ENCODE measurements at regions not wholly inside any gene's neighbourhood (a gene's known extent, or its start where the extent isn't known, plus 50 kb on each side); places are given as distances from the start of the nearest gene placed in this dataset.
"Not testable (repeated sequence)": the region's sequence is repeated elsewhere in the genome, so short reads cannot be mapped to it uniquely, and the experiment has no call there.

DNA sequence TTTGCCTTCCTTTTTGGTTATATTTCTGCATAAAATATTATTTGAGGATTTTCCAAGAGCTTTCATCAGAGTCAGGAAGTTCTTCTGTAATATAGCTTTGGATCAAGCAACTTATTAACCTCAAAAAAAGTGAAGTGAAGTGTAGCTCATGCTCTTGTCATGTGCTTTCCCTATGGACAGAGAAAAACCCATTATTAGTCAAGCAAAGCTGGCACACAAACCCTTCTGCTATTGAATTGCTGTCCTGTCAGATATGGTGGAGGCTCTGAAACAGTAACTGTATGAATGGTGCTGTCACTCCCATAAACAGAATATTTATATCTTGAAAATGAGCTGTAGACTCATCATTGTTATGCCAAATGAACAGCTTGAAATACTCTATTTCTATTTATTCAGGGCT is 1533.3 kb downstream of the RPIA start:
- not testable (repeated sequence) for H3K9ac ChIP-seq (ENCODE audit: low read depth, low read length); H3K36me3 ChIP-seq (ENCODE audit: control insufficient read depth, insufficient read depth, low read length); H3K9me3 ChIP-seq (ENCODE audit: control insufficient read depth, insufficient read depth, low read length)

GRCh38 chr2:90226465-90227072 is 1535.1 kb downstream of the RPIA start:
- not testable (repeated sequence) for H3K9me3 ChIP-seq (ENCODE audit: control insufficient read depth, insufficient read depth, low read length); H3K36me3 ChIP-seq (ENCODE audit: control insufficient read depth, insufficient read depth, low read length); H3K27me3 ChIP-seq (ENCODE audit: control insufficient read depth, insufficient read depth, low read length); H3K4me1 ChIP-seq (ENCODE audit: control insufficient read depth, insufficient read depth, low read length); H3K4me3 ChIP-seq (ENCODE audit: low read depth, low read length); H3K9ac ChIP-seq (ENCODE audit: low read depth, low read length)

More for the DNA sequence above, 1533.3 kb downstream of the RPIA start:
- not testable (repeated sequence) for H3K4me1 ChIP-seq (ENCODE audit: control insufficient read depth, insufficient read depth, low read length); H3K4me3 ChIP-seq (ENCODE audit: low read depth, low read length); H3K27me3 ChIP-seq (ENCODE audit: control insufficient read depth, insufficient read depth, low read length)

DNA sequence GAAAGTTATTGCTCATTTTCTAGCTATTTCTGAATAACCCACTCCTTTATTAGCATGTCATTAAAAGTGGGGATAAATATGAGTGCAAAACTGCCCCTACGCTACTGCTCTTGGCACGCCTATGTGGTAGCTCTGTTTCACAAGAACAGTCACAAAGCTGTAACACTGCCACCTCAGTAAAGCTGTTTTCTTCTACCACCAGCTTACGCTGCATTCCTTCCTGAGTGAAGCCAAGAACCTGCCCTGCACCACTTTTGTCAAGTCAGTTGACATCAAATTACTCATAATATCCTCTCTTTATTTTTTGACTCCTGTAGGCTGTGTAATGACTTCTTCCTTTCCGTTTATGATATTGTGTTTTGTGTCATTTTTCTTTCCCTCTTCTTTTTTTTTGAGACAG is 1539.7 kb downstream of the RPIA start:
- not testable (repeated sequence) for H3K4me1 ChIP-seq (ENCODE audit: control insufficient read depth, insufficient read depth, low read length); H3K27me3 ChIP-seq (ENCODE audit: control insufficient read depth, insufficient read depth, low read length)

GRCh38 chr2:90235452-90235851 is 1544.0 kb downstream of the RPIA start:
- H3K4me3 ChIP-seq (ENCODE audit: low read depth, low read length); H3K36me3 ChIP-seq (ENCODE audit: control insufficient read depth, insufficient read depth, low read length); H3K27me3 ChIP-seq (ENCODE audit: control insufficient read depth, insufficient read depth, low read length); H3K4me1 ChIP-seq (ENCODE audit: control insufficient read depth, insufficient read depth, low read length); H3K9me3 ChIP-seq (ENCODE audit: control insufficient read depth, insufficient read depth, low read length); H3K9ac ChIP-seq (ENCODE audit: low read depth, low read length): not testable (repeated sequence)

More for the DNA sequence above, 1539.7 kb downstream of the RPIA start:
- not testable (repeated sequence) for H3K36me3 ChIP-seq (ENCODE audit: control insufficient read depth, insufficient read depth, low read length); H3K9me3 ChIP-seq (ENCODE audit: control insufficient read depth, insufficient read depth, low read length); H3K4me3 ChIP-seq (ENCODE audit: low read depth, low read length); H3K9ac ChIP-seq (ENCODE audit: low read depth, low read length)

GRCh38 chr2:90237923-90238361 is 1546.5 kb downstream of the RPIA start:
- not testable (repeated sequence) for H3K9me3 ChIP-seq (ENCODE audit: control insufficient read depth, insufficient read depth, low read length); H3K36me3 ChIP-seq (ENCODE audit: control insufficient read depth, insufficient read depth, low read length); H3K4me3 ChIP-seq (ENCODE audit: low read depth, low read length); H3K27me3 ChIP-seq (ENCODE audit: control insufficient read depth, insufficient read depth, low read length); H3K9ac ChIP-seq (ENCODE audit: low read depth, low read length); H3K4me1 ChIP-seq (ENCODE audit: control insufficient read depth, insufficient read depth, low read length)

- not testable (repeated sequence) for H3K36me3 ChIP-seq (ENCODE audit: control insufficient read depth, insufficient read depth, low read length); H3K4me1 ChIP-seq (ENCODE audit: control insufficient read depth, insufficient read depth, low read length); H3K9me3 ChIP-seq (ENCODE audit: control insufficient read depth, insufficient read depth, low read length); H3K4me3 ChIP-seq (ENCODE audit: low read depth, low read length); H3K27me3 ChIP-seq (ENCODE audit: control insufficient read depth, insufficient read depth, low read length); H3K9ac ChIP-seq (ENCODE audit: low read depth, low read length)
These were observed 1547.2 kb downstream of the RPIA start for GRCh38 chr2:90238505-90239230.

DNA sequence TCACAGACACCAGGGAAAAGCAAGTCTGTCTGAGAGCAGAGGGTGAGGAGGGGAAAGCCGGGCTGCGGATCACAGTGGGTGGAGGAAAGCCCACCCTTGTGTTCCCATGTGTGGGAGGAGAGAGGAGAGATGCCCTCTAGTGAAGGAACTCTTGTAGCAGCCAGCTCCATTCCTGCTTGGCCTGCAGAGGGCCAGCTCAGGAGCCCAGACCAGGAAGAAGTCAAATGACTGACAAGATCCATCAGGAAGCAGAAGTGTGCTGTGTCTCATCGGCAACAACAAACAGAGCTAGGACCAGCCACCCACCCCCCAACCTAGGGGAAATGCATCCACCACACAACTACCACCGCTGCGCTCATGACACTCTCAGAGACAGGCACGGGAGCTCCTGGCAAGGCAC is 1548.3 kb downstream of the RPIA start:
- not testable (repeated sequence) for H3K4me3 ChIP-seq (ENCODE audit: low read depth, low read length); H3K9ac ChIP-seq (ENCODE audit: low read depth, low read length); H3K36me3 ChIP-seq (ENCODE audit: control insufficient read depth, insufficient read depth, low read length); H3K27me3 ChIP-seq (ENCODE audit: control insufficient read depth, insufficient read depth, low read length); H3K9me3 ChIP-seq (ENCODE audit: control insufficient read depth, insufficient read depth, low read length); H3K4me1 ChIP-seq (ENCODE audit: control insufficient read depth, insufficient read depth, low read length)

DNA sequence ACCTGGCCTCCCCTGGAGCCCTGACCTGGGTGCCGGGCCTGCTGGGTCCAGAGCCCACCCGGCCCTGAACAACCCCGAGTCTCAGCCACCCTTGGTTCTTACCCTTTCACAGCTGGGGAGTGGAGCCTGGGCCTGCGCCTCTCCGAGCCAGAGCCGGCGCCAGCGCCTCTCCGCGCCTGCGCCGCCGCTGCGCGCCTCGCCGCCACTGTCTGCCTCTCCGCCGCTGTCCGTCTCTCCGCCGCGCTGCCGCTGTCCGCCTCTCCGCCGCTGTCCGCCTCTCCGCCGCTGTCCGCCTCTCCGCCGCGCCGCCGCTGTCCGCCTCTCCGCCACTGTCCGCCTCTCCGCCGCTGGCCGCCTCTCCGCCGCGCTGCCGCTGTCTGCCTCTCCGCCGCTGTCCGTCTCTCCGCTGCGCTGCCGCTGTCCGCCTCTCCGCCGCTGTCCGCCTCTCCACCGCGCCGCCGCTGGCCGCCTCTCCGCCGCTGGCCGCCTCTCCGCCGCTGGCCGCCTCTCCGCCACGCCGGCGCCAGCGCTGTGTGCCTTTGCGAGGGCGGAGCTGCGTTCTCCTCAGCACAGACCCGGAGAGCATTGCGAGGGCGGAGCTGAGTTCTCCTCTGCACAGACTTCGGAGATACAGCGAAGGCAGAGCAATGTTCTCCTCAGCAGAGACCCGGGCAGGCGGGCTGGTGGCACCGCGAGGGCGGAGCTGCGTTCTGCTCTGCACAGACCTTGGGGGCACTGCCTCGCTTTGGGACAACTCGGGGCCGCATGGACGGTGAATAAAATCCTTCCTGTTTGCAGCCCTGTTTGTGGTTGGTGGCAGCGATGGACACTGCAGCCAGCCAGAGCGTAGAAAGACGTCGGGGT is 1553.7 kb downstream of the RPIA start:
- not testable (repeated sequence) for H3K4me1 ChIP-seq (ENCODE audit: control insufficient read depth, insufficient read depth, low read length); H3K27me3 ChIP-seq (ENCODE audit: control insufficient read depth, insufficient read depth, low read length); H3K9ac ChIP-seq (ENCODE audit: low read depth, low read length); H3K4me3 ChIP-seq (ENCODE audit: low read depth, low read length); H3K9me3 ChIP-seq (ENCODE audit: control insufficient read depth, insufficient read depth, low read length); H3K36me3 ChIP-seq (ENCODE audit: control insufficient read depth, insufficient read depth, low read length)

DNA sequence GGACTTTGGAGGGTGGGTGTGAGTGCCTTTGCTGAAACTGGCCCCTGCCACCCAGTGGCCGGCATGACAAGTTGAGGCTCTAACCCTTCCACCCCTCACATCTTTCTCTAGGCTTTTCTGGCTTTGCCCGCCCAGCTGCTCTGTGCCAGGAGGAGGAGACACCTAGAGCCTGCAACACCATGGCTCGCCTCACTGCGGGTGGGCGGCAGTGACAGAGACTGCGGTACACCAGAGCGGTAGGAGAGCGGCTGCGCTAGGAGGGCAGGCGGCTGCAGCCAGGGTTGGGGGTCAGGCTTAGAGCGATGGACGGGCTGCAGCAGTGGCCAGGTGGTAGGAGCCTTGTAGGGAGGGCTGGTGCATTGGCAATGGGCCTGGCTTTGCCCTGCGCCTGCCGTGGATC is 1556.9 kb downstream of the RPIA start:
- H3K9ac ChIP-seq (ENCODE audit: low read depth, low read length); H3K4me1 ChIP-seq (ENCODE audit: control insufficient read depth, insufficient read depth, low read length); H3K4me3 ChIP-seq (ENCODE audit: low read depth, low read length); H3K27me3 ChIP-seq (ENCODE audit: control insufficient read depth, insufficient read depth, low read length); H3K36me3 ChIP-seq (ENCODE audit: control insufficient read depth, insufficient read depth, low read length); H3K9me3 ChIP-seq (ENCODE audit: control insufficient read depth, insufficient read depth, low read length): not testable (repeated sequence)

- H3K4me3 ChIP-seq (ENCODE audit: low read depth, low read length); H3K36me3 ChIP-seq (ENCODE audit: control insufficient read depth, insufficient read depth, low read length); H3K9me3 ChIP-seq (ENCODE audit: control insufficient read depth, insufficient read depth, low read length); H3K27me3 ChIP-seq (ENCODE audit: control insufficient read depth, insufficient read depth, low read length); H3K9ac ChIP-seq (ENCODE audit: low read depth, low read length); H3K4me1 ChIP-seq (ENCODE audit: control insufficient read depth, insufficient read depth, low read length): not testable (repeated sequence)
These were observed 1558.9 kb downstream of the RPIA start for GRCh38 chr2:90250350-90250749.

DNA sequence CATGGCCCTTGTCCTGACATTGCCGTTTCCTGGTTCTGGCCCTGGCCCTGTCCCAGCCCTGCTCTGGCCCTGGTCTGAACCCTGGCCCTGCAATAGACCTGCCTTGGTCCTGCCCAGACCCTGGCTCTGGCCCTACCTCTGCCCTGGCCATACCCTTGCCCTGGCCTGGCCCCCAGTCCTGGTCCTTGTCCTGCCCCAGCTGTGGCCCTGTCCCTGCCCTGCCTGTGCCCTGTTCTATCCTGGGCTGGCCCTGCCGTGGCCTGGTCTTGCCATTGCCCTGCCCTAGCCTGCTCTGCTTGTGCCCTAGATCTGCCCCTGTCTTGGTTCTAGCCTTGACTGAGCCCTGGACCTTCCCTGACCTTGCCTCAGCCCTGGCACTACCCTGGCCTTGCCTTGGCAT is 1560.1 kb downstream of the RPIA start:
- not testable (repeated sequence) for H3K27me3 ChIP-seq (ENCODE audit: control insufficient read depth, insufficient read depth, low read length); H3K9ac ChIP-seq (ENCODE audit: low read depth, low read length); H3K4me3 ChIP-seq (ENCODE audit: low read depth, low read length); H3K36me3 ChIP-seq (ENCODE audit: control insufficient read depth, insufficient read depth, low read length); H3K9me3 ChIP-seq (ENCODE audit: control insufficient read depth, insufficient read depth, low read length); H3K4me1 ChIP-seq (ENCODE audit: control insufficient read depth, insufficient read depth, low read length)

- not testable (repeated sequence) for H3K9me3 ChIP-seq (ENCODE audit: control insufficient read depth, insufficient read depth, low read length); H3K4me1 ChIP-seq (ENCODE audit: control insufficient read depth, insufficient read depth, low read length); H3K4me3 ChIP-seq (ENCODE audit: low read depth, low read length); H3K36me3 ChIP-seq (ENCODE audit: control insufficient read depth, insufficient read depth, low read length); H3K9ac ChIP-seq (ENCODE audit: low read depth, low read length); H3K27me3 ChIP-seq (ENCODE audit: control insufficient read depth, insufficient read depth, low read length)
These were observed 1561.8 kb downstream of the RPIA start for GRCh38 chr2:90253306-90253705.

All from iPS-15b (cell line).